ENCODE measurements at regions not wholly inside any gene's neighbourhood (a gene's known extent, or its start where the extent isn't known, plus 50 kb on each side); places are given as distances from the start of the nearest gene placed in this dataset.
"Not testable (repeated sequence)": the region's sequence is repeated elsewhere in the genome, so short reads cannot be mapped to it uniquely, and the experiment has no call there.

DNA sequence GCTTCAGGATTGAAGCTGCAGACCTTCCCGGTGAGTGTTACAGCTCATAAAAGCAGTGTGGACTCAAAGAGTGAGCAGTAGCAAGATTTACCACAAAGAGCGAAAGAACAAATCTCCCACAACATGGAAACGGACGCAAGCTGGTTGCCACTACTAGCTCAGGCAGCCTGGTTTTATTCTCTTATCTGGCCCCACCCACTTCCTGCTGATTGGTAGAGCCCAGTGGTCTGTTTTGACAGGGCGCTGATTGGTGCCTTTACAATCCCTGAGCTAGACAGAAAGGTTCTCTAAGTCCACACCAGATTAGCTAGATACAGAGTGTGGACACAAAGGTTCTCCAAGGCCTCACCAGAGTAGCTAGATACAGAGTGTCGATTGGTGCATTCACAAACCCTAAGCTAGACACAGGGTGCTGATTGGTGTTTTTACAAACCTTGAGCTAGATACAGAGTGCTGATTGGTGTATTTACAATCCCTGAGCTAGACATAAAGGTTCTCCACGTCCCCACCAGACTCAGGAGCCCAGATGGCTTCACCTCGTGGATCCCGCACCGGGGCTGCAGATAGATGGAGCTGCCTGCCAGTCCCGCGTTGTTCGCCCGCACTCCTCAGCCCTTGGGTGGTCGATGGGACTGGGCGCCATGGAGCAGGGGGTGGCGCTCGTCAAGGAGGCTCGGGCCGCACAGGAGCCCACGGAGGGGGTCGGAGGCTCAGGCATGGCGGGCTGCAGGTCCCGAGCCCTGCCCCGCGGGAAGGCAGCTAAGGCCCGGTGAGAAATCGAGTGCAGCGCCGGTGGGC lies 111.7 kb downstream of the NAB1 start:
- TF ChIP-seq, protein P1, sequence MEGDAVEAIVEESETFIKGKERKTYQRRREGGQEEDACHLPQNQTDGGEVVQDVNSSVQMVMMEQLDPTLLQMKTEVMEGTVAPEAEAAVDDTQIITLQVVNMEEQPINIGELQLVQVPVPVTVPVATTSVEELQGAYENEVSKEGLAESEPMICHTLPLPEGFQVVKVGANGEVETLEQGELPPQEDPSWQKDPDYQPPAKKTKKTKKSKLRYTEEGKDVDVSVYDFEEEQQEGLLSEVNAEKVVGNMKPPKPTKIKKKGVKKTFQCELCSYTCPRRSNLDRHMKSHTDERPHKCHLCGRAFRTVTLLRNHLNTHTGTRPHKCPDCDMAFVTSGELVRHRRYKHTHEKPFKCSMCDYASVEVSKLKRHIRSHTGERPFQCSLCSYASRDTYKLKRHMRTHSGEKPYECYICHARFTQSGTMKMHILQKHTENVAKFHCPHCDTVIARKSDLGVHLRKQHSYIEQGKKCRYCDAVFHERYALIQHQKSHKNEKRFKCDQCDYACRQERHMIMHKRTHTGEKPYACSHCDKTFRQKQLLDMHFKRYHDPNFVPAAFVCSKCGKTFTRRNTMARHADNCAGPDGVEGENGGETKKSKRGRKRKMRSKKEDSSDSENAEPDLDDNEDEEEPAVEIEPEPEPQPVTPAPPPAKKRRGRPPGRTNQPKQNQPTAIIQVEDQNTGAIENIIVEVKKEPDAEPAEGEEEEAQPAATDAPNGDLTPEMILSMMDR (conservative IDR thresholded peaks at IDR 0.05): not testable (repeated sequence)
- not testable (repeated sequence) for TF ChIP-seq ZFX (IDR thresholded peaks at IDR 0.05)
